ENCODE measurements at regions not wholly inside any gene's neighbourhood (a gene's known extent, or its start where the extent isn't known, plus 50 kb on each side); places are given as distances from the start of the nearest gene placed in this dataset.

DNA sequence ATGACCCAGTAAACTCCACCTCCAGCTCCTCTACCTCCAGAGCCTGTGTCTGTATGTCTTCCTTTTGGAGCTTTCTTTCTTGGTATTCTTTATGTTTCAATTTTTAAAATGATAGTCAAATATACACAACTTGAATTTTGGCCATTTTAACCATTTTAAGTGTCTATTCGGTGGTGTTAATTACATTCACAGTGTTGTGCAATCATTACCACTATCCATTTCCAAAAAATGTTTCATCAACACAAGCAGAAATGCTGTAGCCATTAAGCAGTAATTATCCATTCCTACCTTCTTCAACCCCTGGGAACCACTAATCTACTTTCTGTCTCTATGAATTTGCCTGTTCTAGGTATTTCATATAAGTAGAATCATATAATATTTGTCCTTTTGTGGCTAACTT is 194.5 kb upstream of the TSC22D2 start:
- no peak for FAIRE-seq

DNA sequence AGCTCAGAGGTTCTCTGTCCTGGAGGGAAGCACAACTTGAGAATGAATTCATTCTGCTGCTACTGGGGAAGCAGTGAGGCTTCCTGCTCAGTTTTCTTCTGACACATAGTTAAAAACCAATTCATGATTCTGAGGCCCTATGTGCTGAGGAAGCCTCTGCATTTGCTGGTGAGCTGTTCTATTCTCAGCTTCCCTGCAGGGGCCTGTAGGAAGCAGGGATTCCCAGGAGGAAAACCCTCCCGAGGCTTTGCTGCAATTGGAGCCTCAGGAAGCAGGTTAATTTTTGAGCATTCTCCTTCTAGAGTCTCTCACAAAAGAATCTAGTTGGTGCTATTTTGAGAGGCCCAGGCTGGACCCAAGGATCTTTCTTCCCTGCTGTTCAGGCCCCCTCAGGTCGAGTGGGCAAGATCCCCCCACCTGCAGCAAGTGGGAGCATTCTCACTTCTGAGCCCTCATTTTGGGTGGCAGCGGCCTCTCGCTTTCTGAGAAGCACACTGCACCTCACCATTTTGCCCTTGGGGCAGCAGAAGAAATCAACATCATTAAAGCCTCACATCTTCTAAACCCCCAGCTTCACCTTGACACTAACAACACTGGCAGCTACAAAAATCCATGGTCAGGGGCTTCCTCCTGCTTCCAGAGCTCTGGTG is 197.5 kb upstream of the TSC22D2 start:
- FAIRE-seq = no peak

DNA sequence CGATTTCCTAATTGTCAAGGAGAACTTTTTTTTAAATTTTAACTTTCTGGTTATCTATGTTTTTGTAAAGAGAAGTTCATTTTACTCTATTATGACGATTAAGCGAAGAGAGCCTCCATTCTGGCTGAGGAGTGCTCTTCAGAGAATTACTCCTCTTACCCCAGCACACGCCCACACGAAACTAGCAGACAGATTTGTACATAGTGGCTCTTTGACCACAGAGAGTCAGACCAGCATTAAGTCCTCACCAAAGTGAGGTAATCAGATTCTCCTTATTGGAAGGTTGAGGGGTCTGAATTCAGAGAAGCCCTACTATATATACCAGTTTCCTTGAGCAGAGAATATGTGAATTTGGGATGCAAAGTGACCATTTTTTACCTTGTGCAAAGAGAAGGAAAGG is 204.8 kb upstream of the TSC22D2 start:
- no peak for FAIRE-seq

- FAIRE-seq = no peak
Measured at GRCh38 chr3:150202711-150203110, 205.4 kb upstream of the TSC22D2 start.

- peak; percentile 43 for FAIRE-seq
Measured at GRCh38 chr3:150194957-150195356, 213.1 kb upstream of the TSC22D2 start.

DNA sequence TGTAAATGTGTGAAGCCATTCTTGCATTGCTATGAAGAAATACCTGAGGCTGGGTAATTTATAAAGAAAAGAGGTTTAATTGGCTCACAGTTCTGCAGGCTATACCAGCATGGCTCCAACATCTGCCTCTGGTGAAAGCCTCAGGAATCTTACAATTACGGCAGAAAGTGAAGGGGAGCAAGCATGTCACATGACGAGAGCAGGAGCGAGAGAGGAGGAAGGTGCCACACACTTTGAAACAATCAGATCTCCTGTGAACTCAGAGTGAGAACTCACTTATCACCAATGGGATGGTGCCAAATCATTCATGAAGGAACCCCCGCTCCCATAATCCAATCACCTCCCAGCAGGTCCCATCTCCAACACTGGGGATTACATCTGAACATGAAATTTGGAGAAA is 213.6 kb upstream of the TSC22D2 start:
- no peak for FAIRE-seq

GRCh38 chr3:150184426-150185071 is 213.9 kb upstream of the PFN2 start:
- no peak for FAIRE-seq

DNA sequence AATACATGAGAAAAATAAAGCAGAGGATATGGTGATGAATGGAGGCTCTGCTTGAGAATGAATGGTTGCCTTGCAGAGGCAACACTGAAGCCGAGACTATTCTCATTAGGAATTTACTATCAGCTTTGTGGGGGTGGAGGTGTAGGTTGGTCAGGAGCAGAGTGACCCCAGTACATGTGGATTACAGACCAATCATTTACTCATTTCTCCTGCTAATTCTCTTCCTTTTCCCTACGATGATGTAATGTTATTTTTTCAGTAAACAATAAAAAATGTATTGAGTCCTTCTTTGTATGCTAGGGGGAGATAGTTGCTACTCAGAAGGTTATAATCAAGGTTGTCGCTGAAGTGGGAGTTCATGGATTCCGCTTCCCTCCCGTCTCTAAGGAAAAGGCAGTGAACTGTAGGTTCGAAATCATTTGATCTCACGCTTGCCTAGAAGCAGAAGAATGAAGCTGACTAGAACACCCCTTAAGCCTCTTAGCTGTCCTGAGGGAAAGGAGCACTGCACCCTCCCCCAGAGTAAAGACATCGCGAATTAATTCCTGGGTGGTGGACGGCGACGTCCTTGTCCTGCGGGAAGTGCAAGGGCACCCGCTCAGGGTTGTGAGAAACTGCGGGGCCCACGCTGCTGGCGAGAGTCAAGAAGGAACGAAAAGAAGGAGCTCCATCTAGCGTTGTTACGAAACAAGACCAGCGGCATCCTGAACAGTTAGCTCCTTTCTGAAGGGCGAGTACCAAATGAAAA is 213.2 kb upstream of the PFN2 start:
- peak; percentile 78 for FAIRE-seq

- FAIRE-seq = no peak
Measured at GRCh38 chr3:150180334-150180733, 209.6 kb upstream of the PFN2 start.

DNA sequence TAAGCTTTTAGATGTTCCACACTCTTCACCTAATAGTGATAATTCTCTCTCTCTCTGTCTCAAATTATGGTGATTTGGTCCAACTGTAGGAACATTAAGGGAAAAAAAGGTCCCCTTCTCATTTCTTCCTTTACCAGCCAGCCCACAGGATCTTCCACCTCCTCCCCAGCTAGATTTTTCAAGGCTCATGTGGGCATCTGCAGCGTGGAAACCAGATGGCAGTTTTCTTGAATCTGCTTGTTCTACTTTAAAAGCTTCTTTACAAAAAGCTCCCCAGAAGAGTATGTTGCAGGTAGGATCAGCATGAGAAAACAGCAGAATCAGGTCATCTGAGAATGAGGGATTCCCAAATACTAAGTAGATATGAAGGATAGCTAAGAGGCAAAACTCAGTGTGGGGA is 208.6 kb upstream of the PFN2 start:
- FAIRE-seq = no peak

DNA sequence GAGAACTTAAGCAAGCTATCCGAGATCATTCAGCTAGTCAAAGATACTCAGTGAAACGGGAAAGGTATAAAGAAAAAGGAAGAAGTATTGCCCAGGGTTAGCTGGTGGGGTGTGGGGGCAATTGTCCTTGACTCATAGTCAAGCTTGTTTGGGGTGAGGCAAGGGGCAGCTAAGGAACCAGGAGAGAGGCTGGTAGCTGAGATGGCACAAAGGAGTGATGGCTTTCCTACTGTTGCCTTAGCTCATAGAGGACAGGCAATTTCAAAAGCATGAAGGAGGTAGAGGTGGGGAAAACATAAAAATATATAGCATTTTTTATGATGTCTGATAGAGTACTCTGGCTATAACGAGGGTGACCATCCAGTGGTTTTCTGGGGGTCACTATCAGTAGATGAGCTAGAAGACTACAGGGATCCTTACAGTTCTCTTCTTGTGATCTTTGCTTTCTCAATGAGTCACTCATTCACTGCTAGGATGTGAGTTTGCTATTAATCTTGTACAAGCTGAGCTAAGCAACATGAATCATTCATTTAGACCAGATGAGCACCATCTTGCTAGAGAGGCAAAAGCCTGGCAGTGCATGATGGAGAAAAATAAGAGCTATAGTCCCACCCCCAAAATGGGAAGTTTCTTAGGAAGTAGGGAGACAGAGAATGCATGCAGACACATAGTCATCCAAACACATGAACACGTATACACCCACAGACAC is 207.1 kb upstream of the PFN2 start:
- no peak for FAIRE-seq

GRCh38 chr3:150174179-150174578 is 203.5 kb upstream of the PFN2 start:
- FAIRE-seq = no peak

DNA sequence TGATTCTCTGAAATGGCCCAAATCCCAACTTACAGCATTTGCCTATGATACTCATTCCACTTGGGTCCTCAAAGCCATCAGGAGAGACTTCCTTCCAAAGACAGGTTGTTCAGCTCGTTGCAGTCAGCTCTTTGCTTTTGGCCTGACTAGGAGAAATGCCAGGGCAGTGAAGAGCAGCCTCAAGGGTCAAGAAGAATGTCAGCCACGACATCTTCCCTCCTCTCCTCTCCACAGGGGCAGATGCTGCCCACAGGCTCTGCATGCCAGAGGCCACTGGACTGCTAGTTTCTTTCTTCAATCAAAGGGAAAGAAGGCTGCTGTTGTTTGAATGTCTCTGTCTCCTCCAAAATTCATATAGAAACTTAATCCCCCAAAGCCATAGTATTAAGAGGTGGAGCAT is 201.7 kb upstream of the PFN2 start:
- no peak for FAIRE-seq

GRCh38 chr3:150170852-150171520 is 200.3 kb upstream of the PFN2 start:
- FAIRE-seq = no peak

GRCh38 chr3:150169330-150169940 is 198.7 kb upstream of the PFN2 start:
- no peak for FAIRE-seq

DNA sequence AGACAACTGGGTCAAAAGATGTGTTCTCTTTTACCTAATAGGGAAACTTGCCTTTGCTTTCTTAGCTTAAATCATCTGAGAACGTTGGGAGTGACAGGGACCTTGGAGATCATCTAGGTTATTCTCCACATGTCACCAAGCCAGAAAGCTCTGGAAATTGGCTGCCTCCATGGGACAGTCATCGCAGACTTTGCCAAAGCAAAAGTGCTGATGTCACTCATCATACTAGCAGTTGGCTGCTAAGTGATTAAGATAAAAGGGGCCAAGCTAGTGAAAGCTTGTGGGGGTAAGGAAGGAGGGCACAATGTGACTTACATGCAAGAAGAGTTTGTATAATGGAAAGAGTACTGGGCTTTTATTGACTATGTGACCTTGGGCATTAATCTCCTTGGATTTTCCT is 198.0 kb upstream of the PFN2 start:
- FAIRE-seq = no peak

- FAIRE-seq = no peak
Measured at GRCh38 chr3:150165396-150166094, 194.8 kb upstream of the PFN2 start.

- no peak for FAIRE-seq
Measured at GRCh38 chr3:150161011-150161410, 190.3 kb upstream of the PFN2 start.

DNA sequence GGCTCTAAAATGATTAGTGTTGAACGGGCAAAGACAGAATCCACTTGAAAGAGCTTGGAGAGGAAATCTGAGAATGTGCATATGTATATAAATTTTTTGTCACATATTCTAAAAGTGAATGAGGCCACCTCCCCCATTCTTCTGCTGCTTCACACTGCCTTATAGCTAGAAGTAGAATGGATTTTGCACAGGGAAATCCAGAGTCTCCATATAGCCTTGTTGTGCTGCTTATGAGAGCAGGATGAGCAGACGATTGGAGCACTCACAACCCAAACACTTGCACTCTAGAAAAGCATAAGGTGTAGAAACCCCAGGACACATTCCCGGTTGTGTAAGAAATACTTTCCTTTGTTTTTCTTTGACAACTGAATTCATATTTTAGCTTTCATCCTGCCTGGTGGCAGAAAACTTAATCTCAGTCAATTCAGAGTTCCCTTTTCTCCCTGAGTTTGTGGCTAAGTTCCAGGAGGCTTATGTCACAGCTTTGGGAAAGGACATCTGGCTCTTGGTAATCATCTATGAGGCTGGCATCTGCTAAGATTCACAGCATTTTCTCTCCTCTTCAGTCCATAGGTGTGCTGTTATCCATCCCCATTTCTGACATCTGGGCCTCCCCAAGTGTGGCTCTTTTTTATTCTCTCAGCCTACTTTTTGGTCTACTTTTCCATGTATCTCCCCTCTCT is 188.4 kb upstream of the PFN2 start:
- no peak for FAIRE-seq

DNA sequence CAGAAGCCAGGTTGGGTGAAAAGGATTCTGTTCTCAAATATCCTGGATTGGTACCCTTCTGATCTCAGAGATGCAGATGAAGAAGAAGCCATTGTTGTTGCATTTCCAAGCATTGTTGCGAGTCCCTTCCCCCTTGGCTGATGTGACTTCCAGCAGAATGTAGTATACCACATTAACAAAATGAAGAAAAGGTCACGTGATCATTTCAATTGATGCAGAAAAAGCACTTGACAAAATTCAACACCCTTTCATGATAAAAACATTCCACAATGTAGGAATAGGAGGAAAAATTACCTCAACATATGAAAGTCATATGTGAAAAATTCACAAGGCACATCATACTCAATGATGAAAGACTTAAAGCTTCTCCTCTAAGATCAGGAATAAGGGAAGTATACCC is 181.9 kb upstream of the PFN2 start:
- FAIRE-seq = no peak

GRCh38 chr3:150150633-150151032 is 179.9 kb upstream of the PFN2 start:
- no peak for FAIRE-seq

All from A204.1 (cell line).